Transverse colon (tissue), 4 donors: ENCODE measurements at regions not wholly inside any gene's neighbourhood (a gene's known extent, or its start where the extent isn't known, plus 50 kb on each side); places are given as distances from the start of the nearest gene placed in this dataset.

Source experiments
- CTCF ChIP-seq, 5 experiments: fragments of 200-600 bp in 3 of 5; fragments of 450-650 bp in 2 of 5; sonication (generic) in 3 of 5; IDR thresholded peaks; 1 replicate in 2 of 5; 2 replicates in 3 of 5; pipeline ENCODE4 v1.5.1; 2016 to 2017; ENCODE audit warnings: antibody characterized with exemption in 5 of 5, inconsistent platforms in 3 of 5, mild to moderate bottlenecking in 2 of 5, moderate library complexity in 1 of 5
- EP300 ChIP-seq: sonication (generic); formaldehyde crosslinking; IDR thresholded peaks from one replicate; pipeline ENCODE4 v1.6.1; 2017; ENCODE audit warnings: antibody characterized with exemption, low read depth
- POLR2A ChIP-seq: fragments of 450-650 bp; IDR thresholded peaks from one replicate; pipeline ENCODE4 v1.6.1; 2016; ENCODE audit warnings: antibody characterized with exemption, mild to moderate bottlenecking, moderate library complexity
- POLR2AphosphoS5 ChIP-seq, 3 donors: sonication (generic); formaldehyde crosslinking; IDR thresholded peaks; one replicate each; pipeline ENCODE4 v1.6.1; 2016; ENCODE audit warnings: antibody characterized with exemption in 3 of 3

DNA sequence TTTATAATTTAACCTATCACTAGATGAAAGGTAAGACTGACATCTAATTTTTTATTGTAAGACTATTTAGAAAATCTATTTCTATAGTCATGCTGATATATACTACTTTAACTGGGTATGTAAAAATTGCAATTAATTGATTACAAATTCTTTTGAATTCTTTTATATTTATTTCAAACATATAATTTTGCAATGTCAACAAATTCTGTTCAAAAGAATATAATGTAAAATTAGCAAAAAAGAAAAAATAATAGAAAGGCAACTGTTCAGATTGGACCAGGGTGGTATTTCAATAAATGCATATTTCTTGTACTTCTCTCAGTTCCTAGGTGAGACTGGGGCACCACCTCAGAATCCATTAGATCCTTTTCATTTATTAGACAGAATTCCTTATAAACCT lies 1053.5 kb upstream of the FBXO33 start:
- TF ChIP-seq CTCF (IDR thresholded peaks at IDR 0.05): no peak
- no peak for TF ChIP-seq POLR2AphosphoS5 (IDR thresholded peaks at IDR 0.05)
- TF ChIP-seq POLR2A: no peak
- no peak for TF ChIP-seq EP300
